BE2C (cell line): ENCODE measurements at regions not wholly inside any gene's neighbourhood (a gene's known extent, or its start where the extent isn't known, plus 50 kb on each side); places are given as distances from the start of the nearest gene placed in this dataset.

ENCODE experiments used
- DNase-seq: peaks from one replicate; pipeline ENCODE4 v3.0.0-alpha.2; 2020
- H3K27me3 ChIP-seq: fragments of 250-450 bp; sonication (Bioruptor Pico); 2 replicates; pipeline ENCODE4 v1.5.1; 2020; ENCODE audit warnings: mild to moderate bottlenecking
- H3K36me3 ChIP-seq: fragments of 250-450 bp; sonication (Bioruptor Pico); 2 replicates; pipeline ENCODE4 v1.5.1; 2020; ENCODE audit warnings: mild to moderate bottlenecking
- H3K4me1 ChIP-seq: fragments of 250-450 bp; sonication (Bioruptor Pico); 2 replicates; pipeline ENCODE4 v1.5.1; 2020
- H3K4me3 ChIP-seq: 2 replicates; pipeline ENCODE4 v1.5.1; 2011; ENCODE audit warnings: low read depth, low read length
- H3K9me3 ChIP-seq: fragments of 250-450 bp; sonication (Bioruptor Pico); 2 replicates; pipeline ENCODE4 v1.5.1; 2020
- TF ChIP-seq, protein P1 (sequence below): IDR thresholded peaks from 2 replicates; pipeline ENCODE4 v1.5.1; 2012; ENCODE audit warnings: mild to moderate bottlenecking, low read depth, low read length

GRCh38 chr16:86222965-86223551 lies 287.3 kb upstream of the FOXF1 start:
- Histone ChIP-seq H3K4me1 (no peaks in the 10 kb centered on the region), H3K27me3 (peaks cover 54% of the 10 kb centered on the region), H3K36me3 (no peaks in the 10 kb centered on the region), H3K9me3 (no peaks in the 10 kb centered on the region; the same call in 1 of the 2 replicates), H3K4me3 (no peak overlapping the region)
- DNase-seq = no peak
- TF ChIP-seq, protein P1, sequence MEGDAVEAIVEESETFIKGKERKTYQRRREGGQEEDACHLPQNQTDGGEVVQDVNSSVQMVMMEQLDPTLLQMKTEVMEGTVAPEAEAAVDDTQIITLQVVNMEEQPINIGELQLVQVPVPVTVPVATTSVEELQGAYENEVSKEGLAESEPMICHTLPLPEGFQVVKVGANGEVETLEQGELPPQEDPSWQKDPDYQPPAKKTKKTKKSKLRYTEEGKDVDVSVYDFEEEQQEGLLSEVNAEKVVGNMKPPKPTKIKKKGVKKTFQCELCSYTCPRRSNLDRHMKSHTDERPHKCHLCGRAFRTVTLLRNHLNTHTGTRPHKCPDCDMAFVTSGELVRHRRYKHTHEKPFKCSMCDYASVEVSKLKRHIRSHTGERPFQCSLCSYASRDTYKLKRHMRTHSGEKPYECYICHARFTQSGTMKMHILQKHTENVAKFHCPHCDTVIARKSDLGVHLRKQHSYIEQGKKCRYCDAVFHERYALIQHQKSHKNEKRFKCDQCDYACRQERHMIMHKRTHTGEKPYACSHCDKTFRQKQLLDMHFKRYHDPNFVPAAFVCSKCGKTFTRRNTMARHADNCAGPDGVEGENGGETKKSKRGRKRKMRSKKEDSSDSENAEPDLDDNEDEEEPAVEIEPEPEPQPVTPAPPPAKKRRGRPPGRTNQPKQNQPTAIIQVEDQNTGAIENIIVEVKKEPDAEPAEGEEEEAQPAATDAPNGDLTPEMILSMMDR = no peak

GRCh38 chr16:86224126-86224525 lies 286.2 kb upstream of the FOXF1 start:
- TF ChIP-seq, protein P1 = no peak
- H3K4me1 ChIP-seq = no peaks in the 10 kb centered on the region
- H3K9me3 ChIP-seq = no peaks in the 10 kb centered on the region; the same call in 1 of the 2 replicates
- H3K36me3 ChIP-seq = no peaks in the 10 kb centered on the region
- DNase-seq = no peak
- H3K27me3 ChIP-seq = peaks cover 57% of the 10 kb centered on the region
- H3K4me3 ChIP-seq = no peak overlapping the region

DNA sequence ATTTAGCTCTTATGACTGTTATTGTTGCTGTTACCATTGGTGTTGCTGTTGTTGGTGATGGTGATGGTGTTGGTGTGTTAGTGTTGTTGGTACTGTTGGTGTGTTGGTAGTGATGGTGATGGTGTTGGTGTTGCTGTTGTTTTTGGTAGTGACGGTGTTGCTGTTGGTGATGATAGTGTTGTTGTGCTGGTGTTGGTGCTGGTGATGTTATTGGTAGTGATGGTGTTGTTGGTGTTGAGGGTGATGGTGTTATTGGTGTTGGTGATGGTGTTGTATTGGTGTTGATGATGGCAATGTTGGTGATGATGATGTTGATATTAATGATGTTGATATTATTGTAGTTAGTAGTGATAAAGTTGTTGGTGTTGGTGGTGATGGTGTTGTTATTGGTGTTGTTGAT lies 285.7 kb upstream of the FOXF1 start:
- DNase-seq = no peak
- peaks cover 52% of the 10 kb centered on the region for H3K27me3 ChIP-seq
- TF ChIP-seq, protein P1 = no peak
- H3K36me3 ChIP-seq = no peaks in the 10 kb centered on the region
- H3K4me1 ChIP-seq = no peaks in the 10 kb centered on the region
- H3K9me3 ChIP-seq = no peaks in the 10 kb centered on the region; the same call in 1 of the 2 replicates
- H3K4me3 ChIP-seq = no peak overlapping the region

DNA sequence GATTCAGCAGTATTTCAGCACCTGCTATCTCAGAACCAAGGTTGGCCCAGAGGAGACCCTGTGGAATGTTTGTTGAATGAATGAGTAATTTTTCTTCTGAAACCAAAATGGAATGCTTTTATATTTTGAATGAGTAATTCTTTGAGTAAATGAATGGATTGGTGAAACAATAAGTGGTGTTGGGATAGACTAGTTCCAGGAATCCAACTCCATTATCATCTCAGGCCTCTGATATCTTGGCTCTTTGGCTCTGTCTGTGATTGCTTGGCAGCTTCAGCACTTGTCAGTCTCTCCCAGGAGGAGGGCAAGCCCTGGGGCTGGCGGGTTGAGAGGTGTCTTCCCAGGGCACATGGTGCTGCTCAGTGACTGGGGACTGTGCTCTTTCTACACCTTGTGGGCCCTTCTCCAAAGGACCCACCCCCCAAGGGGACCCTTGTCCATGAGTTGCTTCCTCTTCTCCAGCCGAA lies 284.4 kb upstream of the FOXF1 start:
- Histone ChIP-seq H3K4me3 (no peak overlapping the region), H3K4me1 (no peaks in the 10 kb centered on the region), H3K27me3 (peaks cover 45% of the 10 kb centered on the region), H3K9me3 (no peaks in the 10 kb centered on the region; the same call in 1 of the 2 replicates), H3K36me3 (no peaks in the 10 kb centered on the region)
- DNase-seq = no peak
- TF ChIP-seq, protein P1 = no peak

GRCh38 chr16:86227041-86227440 lies 283.3 kb upstream of the FOXF1 start:
- Histone ChIP-seq H3K4me3 (no peak overlapping the region), H3K36me3 (no peaks in the 10 kb centered on the region), H3K4me1 (no peaks in the 10 kb centered on the region), H3K9me3 (no peaks in the 10 kb centered on the region; the same call in 1 of the 2 replicates), H3K27me3 (peaks cover 44% of the 10 kb centered on the region)
- DNase-seq = no peak
- TF ChIP-seq, protein P1 = no peak

- Histone ChIP-seq H3K36me3 (no peaks in the 10 kb centered on the region), H3K4me3 (no peak overlapping the region), H3K9me3 (no peaks in the 10 kb centered on the region), H3K27me3 (peaks cover 42% of the 10 kb centered on the region), H3K4me1 (no peaks in the 10 kb centered on the region)
- TF ChIP-seq, protein P1 = no peak
- no peak for DNase-seq
Measured at GRCh38 chr16:86227801-86228200, 282.5 kb upstream of the FOXF1 start.
